ENCODE measurements at regions not wholly inside any gene's neighbourhood (a gene's known extent, or its start where the extent isn't known, plus 50 kb on each side); places are given as distances from the start of the nearest gene placed in this dataset.
A peak's percentile ranks its signal among the peaks of the same experiment; 100 is the strongest.

GRCh38 chr6:101202867-101203374 is 190.6 kb upstream of the GRIK2 start:
- no peak overlapping the region for H3K9ac ChIP-seq (ENCODE audit: insufficient read depth, low read depth, low read length)
- DNase-seq (ENCODE audit: low spot score), result no peak
- no peak for FAIRE-seq
- H3K27ac ChIP-seq (ENCODE audit: extremely low read length, insufficient read depth, low read length), result no peak overlapping the region
- H3K4me1 ChIP-seq (ENCODE audit: insufficient read depth, low read length), result no peaks in the 10 kb centered on the region
- no peak overlapping the region for H3K4me3 ChIP-seq (replicated peaks in 1 of 3; ENCODE audit: insufficient read depth in 1 of 3, low read depth in 2 of 3, low read length in 3 of 3)
- no peak for TF ChIP-seq ELF3 (CRISPR knock-in tag; IDR thresholded peaks at IDR 0.05)
- peak; percentile 66 for TF ChIP-seq ATF7 (IDR thresholded peaks at IDR 0.05)
- TF ChIP-seq ATF7 (CRISPR knock-in tag; IDR thresholded peaks at IDR 0.05), result no peak
- BruUV-seq (replicated peaks), result no TSS peak
- no peaks in the 10 kb centered on the region for H3K79me2 ChIP-seq (ENCODE audit: insufficient read depth, low read length)
- ATAC-seq, result no peak
- H3K9me3 ChIP-seq (ENCODE audit: low read length), result no peaks in the 10 kb centered on the region
- in situ Hi-C loops (cut with HindIII; ENCODE audit: extremely low pct_ligation_motif_present, low pct_unique_long_range_greater_than_20kb) (no loop called here), intact Hi-C loops (cut with micrococcal nuclease; ENCODE audit: unreplicated experiment) (no loop called here)
- H2AFZ ChIP-seq (ENCODE audit: low read length), result no peak overlapping the region
- no peaks in the 10 kb centered on the region for H3K27me3 ChIP-seq (ENCODE audit: control insufficient read depth in 1 of 2, insufficient read depth in 2 of 2, low read length in 2 of 2)
- no peak overlapping the region for H3K4me2 ChIP-seq (ENCODE audit: low read depth, low read length)
- POLR2A ChIA-PET, result no interaction called here
- no peaks in the 10 kb centered on the region for H3K36me3 ChIP-seq (replicated peaks in 1 of 2; ENCODE audit: control insufficient read depth in 1 of 2, insufficient read depth in 2 of 2, low read length in 2 of 2)
- H4K20me1 ChIP-seq (ENCODE audit: insufficient read depth, low read length), result no peaks in the 10 kb centered on the region
- CTCF ChIA-PET (ENCODE audit: low intra/inter-chr PET ratio, low total read pairs), result no interaction called here

GRCh38 chr6:101203664-101204063 is 189.8 kb upstream of the GRIK2 start:
- ATAC-seq (no peak), DNase-seq (ENCODE audit: low spot score) (no peak), FAIRE-seq (no peak)
- H4K20me1 ChIP-seq (ENCODE audit: insufficient read depth, low read length), result no peaks in the 10 kb centered on the region
- POLR2A ChIA-PET, result no interaction called here
- in situ Hi-C loops (cut with HindIII; ENCODE audit: extremely low pct_ligation_motif_present, low pct_unique_long_range_greater_than_20kb), result no loop called here
- no peak overlapping the region for H2AFZ ChIP-seq (ENCODE audit: low read length)
- BruUV-seq (replicated peaks), result no TSS peak
- H3K79me2 ChIP-seq (ENCODE audit: insufficient read depth, low read length), result no peaks in the 10 kb centered on the region
- no peaks in the 10 kb centered on the region for H3K9me3 ChIP-seq (ENCODE audit: low read length)
- no peaks in the 10 kb centered on the region for H3K36me3 ChIP-seq (replicated peaks in 1 of 2; ENCODE audit: control insufficient read depth in 1 of 2, insufficient read depth in 2 of 2, low read length in 2 of 2)
- no peak overlapping the region for H3K4me2 ChIP-seq (ENCODE audit: low read depth, low read length)
- no peak overlapping the region for H3K27ac ChIP-seq (ENCODE audit: extremely low read length, insufficient read depth, low read length)
- H3K4me1 ChIP-seq (ENCODE audit: insufficient read depth, low read length), result no peaks in the 10 kb centered on the region
- intact Hi-C loops (cut with micrococcal nuclease; ENCODE audit: unreplicated experiment), result no loop called here
- no peak overlapping the region for H3K4me3 ChIP-seq (replicated peaks in 1 of 3; ENCODE audit: insufficient read depth in 1 of 3, low read depth in 2 of 3, low read length in 3 of 3)
- no peak overlapping the region for H3K9ac ChIP-seq (ENCODE audit: insufficient read depth, low read depth, low read length)
- no peaks in the 10 kb centered on the region for H3K27me3 ChIP-seq (ENCODE audit: control insufficient read depth in 1 of 2, insufficient read depth in 2 of 2, low read length in 2 of 2)
- CTCF ChIA-PET (ENCODE audit: low intra/inter-chr PET ratio, low total read pairs), result no interaction called here
- 0% methylated on average over 2 of the region's 2 CpGs for WGBS (ENCODE audit: low lambda C conversion rate)
- no peak for TF ChIP-seq PPARG (CRISPR knock-in tag; conservative IDR thresholded peaks at IDR 0.05)
- TF ChIP-seq MXD4 (CRISPR knock-in tag; IDR thresholded peaks at IDR 0.05), result no peak
- no peak for TF ChIP-seq ZNF776 (CRISPR knock-in tag; IDR thresholded peaks at IDR 0.05)
- TF ChIP-seq, protein P1, sequence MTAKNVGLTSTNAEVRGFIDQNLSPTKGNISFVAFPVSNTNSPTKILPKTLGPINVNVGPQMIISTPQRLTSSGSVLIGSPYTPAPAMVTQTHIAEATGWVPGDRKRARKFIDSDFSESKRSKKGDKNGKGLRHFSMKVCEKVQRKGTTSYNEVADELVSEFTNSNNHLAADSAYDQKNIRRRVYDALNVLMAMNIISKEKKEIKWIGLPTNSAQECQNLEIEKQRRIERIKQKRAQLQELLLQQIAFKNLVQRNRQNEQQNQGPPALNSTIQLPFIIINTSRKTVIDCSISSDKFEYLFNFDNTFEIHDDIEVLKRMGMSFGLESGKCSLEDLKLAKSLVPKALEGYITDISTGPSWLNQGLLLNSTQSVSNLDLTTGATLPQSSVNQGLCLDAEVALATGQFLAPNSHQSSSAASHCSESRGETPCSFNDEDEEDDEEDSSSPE (CRISPR knock-in tag; IDR thresholded peaks at IDR 0.05), result no peak
- TF ChIP-seq, protein P2, sequence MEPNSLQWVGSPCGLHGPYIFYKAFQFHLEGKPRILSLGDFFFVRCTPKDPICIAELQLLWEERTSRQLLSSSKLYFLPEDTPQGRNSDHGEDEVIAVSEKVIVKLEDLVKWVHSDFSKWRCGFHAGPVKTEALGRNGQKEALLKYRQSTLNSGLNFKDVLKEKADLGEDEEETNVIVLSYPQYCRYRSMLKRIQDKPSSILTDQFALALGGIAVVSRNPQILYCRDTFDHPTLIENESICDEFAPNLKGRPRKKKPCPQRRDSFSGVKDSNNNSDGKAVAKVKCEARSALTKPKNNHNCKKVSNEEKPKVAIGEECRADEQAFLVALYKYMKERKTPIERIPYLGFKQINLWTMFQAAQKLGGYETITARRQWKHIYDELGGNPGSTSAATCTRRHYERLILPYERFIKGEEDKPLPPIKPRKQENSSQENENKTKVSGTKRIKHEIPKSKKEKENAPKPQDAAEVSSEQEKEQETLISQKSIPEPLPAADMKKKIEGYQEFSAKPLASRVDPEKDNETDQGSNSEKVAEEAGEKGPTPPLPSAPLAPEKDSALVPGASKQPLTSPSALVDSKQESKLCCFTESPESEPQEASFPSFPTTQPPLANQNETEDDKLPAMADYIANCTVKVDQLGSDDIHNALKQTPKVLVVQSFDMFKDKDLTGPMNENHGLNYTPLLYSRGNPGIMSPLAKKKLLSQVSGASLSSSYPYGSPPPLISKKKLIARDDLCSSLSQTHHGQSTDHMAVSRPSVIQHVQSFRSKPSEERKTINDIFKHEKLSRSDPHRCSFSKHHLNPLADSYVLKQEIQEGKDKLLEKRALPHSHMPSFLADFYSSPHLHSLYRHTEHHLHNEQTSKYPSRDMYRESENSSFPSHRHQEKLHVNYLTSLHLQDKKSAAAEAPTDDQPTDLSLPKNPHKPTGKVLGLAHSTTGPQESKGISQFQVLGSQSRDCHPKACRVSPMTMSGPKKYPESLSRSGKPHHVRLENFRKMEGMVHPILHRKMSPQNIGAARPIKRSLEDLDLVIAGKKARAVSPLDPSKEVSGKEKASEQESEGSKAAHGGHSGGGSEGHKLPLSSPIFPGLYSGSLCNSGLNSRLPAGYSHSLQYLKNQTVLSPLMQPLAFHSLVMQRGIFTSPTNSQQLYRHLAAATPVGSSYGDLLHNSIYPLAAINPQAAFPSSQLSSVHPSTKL (CRISPR knock-in tag; IDR thresholded peaks at IDR 0.05), result no peak
- no peak for TF ChIP-seq ZNF883 (CRISPR knock-in tag; IDR thresholded peaks at IDR 0.05; ENCODE audit: not compliant biosample characterization)
- TF ChIP-seq ZC3H13 (CRISPR knock-in tag; IDR thresholded peaks at IDR 0.05), result no peak
- TF ChIP-seq FOXM1 (CRISPR knock-in tag; IDR thresholded peaks at IDR 0.05), result no peak
- no peak for TF ChIP-seq ZNF770 (CRISPR knock-in tag; IDR thresholded peaks at IDR 0.05)
